GM10266 (cell line): ENCODE measurements at regions not wholly inside any gene's neighbourhood (a gene's known extent, or its start where the extent isn't known, plus 50 kb on each side); places are given as distances from the start of the nearest gene placed in this dataset.

ENCODE experiments used
- DNase-seq: peaks from one replicate; pipeline ENCODE4 v3.0.0; 2012; ENCODE audit errors: extremely low spot score
- TF ChIP-seq, protein P1 (sequence below): IDR thresholded peaks from 2 replicates; pipeline ENCODE4 v1.5.1; 2012; ENCODE audit warnings: mild to moderate bottlenecking, low read depth; ENCODE audit not compliant: control insufficient read depth, insufficient read depth; ENCODE audit errors: missing control alignments

DNA sequence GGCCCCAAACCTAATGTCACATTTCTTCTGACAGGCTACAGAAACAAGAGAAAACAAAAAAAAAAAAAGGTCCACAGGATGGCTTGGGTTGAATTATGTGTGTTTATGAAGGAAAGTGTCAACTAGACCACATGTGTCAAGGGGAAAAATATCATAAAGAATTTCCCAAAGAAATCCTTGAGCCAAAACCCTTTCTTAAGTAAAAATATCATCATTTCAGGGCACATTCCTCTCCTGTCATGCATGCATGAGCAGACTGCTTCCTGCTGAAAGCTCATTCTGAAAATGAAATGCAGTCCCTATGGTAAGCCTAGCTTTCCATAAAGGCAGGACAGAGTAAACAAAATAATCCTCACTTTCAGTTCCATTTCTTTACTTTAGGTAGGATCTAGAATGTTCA, 85.7 kb upstream of the RBBP8 start:
- DNase-seq: no peak
- TF ChIP-seq, protein P1, sequence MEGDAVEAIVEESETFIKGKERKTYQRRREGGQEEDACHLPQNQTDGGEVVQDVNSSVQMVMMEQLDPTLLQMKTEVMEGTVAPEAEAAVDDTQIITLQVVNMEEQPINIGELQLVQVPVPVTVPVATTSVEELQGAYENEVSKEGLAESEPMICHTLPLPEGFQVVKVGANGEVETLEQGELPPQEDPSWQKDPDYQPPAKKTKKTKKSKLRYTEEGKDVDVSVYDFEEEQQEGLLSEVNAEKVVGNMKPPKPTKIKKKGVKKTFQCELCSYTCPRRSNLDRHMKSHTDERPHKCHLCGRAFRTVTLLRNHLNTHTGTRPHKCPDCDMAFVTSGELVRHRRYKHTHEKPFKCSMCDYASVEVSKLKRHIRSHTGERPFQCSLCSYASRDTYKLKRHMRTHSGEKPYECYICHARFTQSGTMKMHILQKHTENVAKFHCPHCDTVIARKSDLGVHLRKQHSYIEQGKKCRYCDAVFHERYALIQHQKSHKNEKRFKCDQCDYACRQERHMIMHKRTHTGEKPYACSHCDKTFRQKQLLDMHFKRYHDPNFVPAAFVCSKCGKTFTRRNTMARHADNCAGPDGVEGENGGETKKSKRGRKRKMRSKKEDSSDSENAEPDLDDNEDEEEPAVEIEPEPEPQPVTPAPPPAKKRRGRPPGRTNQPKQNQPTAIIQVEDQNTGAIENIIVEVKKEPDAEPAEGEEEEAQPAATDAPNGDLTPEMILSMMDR: no peak

DNA sequence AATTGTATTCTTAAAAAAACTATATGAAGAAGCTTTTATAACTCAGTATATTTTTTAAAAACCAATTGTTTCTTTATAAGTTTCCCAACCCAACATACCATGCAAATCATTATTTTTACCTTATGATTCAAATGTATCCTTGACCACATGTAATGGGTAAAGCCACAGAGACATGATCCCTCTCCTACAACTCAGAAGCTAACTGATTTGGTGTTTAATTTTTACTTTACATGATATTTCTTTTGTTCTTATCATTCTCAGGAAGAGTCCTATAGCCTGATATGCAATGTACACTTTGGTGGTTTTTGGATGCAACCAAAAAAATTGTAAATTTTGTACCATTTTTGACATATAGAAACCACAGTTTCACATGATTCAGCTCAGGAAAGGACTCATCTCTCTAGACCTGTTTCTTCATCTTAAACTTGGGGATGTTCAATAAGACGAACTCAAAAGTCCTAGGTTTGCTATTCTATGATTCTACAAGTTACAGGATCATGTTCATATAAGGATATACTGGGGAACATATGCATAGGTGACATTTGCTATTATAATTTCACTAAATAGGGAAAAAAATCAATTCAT, 85.2 kb upstream of the RBBP8 start:
- DNase-seq: no peak
- TF ChIP-seq, protein P1: no peak

DNA sequence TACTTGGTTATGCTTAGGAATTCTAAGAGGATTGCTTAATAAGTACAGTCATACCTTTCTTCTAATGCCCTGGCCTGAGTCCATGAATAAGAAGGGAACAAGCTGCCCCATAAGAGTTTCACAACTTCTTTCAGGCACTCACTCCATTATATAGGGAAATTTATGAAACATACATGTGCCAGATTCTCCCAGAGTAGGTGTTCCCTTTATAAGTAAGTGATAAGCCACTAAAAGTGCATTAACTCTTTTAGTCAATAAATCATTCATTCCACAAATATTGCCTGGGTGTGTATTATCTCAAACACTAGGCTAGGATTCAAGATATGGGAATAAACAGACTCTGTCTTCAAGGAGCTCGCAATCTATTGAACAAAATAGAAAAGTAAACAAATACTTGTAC, 84.5 kb upstream of the RBBP8 start:
- no peak for DNase-seq
- TF ChIP-seq, protein P1: no peak

GRCh38 chr18:22856870-22857269, 76.3 kb upstream of the RBBP8 start:
- no peak for DNase-seq
- TF ChIP-seq, protein P1: no peak

DNA sequence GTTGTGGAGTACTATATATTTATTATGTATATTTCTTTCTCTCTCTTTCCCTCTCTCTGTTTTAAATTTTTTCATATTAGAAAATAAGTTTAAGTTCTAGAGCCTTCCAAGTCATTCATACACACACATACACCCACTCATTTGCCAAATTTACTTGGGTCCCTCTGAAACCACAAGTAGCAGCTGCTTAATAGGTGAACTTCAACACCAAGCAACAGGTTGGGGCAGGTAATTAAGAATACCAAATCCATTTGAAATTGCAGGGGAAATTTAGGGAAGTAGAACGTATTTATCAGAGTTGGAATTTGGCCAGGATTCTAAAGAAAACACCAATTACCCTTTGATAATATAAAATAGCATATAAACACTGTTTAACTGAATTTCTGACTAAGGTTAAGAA, 75.0 kb upstream of the RBBP8 start:
- no peak for DNase-seq
- TF ChIP-seq, protein P1: no peak

GRCh38 chr18:22860807-22861206, 72.3 kb upstream of the RBBP8 start:
- TF ChIP-seq, protein P1: no peak

GRCh38 chr18:22865354-22866116, 67.6 kb upstream of the RBBP8 start:
- TF ChIP-seq, protein P1: no peak
- DNase-seq: no peak

More at GRCh38 chr18:22860807-22861206, 72.3 kb upstream of the RBBP8 start:
- DNase-seq: no peak
